ENCODE measurements at regions not wholly inside any gene's neighbourhood (a gene's known extent, or its start where the extent isn't known, plus 50 kb on each side); places are given as distances from the start of the nearest gene placed in this dataset.
"Not testable (repeated sequence)": the region's sequence is repeated elsewhere in the genome, so short reads cannot be mapped to it uniquely, and the experiment has no call there.

DNA sequence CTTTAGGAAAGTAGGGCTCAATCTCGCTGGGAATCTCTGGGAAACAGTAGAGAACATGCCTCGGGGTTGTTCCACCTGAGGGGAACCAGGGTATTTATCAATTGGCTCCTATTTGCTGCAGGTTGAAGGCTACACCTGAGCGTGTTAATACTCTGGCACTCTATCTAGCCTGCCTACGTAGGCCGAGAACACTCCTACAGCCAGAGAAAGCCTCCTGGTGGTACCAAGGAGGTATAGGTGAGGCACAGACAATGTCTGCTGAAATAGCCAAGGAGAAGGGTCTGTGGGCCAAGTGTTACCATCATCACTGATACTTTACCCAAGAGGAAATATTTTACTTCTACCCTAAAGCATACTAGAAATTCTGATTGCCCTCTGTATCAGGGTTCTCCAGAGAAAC is 341.0 kb upstream of the UBE2E2 start:
- Histone ChIP-seq H3K9me3 (ENCODE audit: control insufficient read depth in 1 of 2, insufficient read depth in 1 of 2, low read length in 2 of 2) (peaks cover 0 to 5% of the 10 kb centered on the region in 2 experiments), H3K27ac (ENCODE audit: low read depth in 1 of 2, low read length in 2 of 2) (no peak overlapping the region), H3K36me3 (ENCODE audit: insufficient read depth, low read length) (no peaks in the 10 kb centered on the region), H3K4me1 (ENCODE audit: insufficient read depth, low read length) (no peaks in the 10 kb centered on the region), H3K4me3 (ENCODE audit: low read length) (no peak overlapping the region), H3K27me3 (ENCODE audit: control insufficient read depth in 1 of 2, insufficient read depth in 2 of 2, low read length in 2 of 2) (no peaks in the 10 kb centered on the region)
- Mint-ChIP-seq H3K36me3 (ENCODE audit: low read depth) (no peaks in the 10 kb centered on the region), H3K4me1 (ENCODE audit: low read depth) (no peaks in the 10 kb centered on the region), H3K27ac (no peak overlapping the region), H3K27me3 (no peaks in the 10 kb centered on the region), H3K4me3 (no peak overlapping the region), H3K9me3 (no peaks in the 10 kb centered on the region)
- ChIA-PET POLR2A (no interaction called here), CTCF (no interaction called here)
- TF ChIP-seq, protein P1, sequence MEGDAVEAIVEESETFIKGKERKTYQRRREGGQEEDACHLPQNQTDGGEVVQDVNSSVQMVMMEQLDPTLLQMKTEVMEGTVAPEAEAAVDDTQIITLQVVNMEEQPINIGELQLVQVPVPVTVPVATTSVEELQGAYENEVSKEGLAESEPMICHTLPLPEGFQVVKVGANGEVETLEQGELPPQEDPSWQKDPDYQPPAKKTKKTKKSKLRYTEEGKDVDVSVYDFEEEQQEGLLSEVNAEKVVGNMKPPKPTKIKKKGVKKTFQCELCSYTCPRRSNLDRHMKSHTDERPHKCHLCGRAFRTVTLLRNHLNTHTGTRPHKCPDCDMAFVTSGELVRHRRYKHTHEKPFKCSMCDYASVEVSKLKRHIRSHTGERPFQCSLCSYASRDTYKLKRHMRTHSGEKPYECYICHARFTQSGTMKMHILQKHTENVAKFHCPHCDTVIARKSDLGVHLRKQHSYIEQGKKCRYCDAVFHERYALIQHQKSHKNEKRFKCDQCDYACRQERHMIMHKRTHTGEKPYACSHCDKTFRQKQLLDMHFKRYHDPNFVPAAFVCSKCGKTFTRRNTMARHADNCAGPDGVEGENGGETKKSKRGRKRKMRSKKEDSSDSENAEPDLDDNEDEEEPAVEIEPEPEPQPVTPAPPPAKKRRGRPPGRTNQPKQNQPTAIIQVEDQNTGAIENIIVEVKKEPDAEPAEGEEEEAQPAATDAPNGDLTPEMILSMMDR (IDR thresholded peaks at IDR 0.05): no peak
- DNase-seq (no peak), ATAC-seq (ENCODE audit: poor library complexity) (no peak)
- intact Hi-C loops (cut with DNase I, micrococcal nuclease): no loop called here

DNA sequence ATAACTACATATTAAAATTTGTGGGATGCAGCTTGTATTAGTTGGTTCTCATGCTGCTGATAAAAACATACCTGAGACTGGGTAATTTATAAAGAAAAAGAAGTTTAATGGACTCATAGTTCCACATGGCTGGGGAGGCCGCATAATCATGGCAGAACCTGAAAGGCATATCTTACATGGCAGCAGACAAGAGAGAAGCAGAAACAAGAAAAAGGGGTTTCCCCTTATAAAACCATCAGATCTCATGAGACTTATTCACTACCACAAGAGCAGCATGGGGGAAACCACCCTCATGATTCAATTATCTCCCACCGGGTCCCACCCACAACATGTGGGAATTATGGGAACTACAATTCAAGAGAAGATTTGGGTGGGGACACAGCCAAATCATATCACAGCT is 320.3 kb upstream of the UBE2E2 start:
- H3K4me1 Mint-ChIP-seq (ENCODE audit: low read depth); H3K27me3 Mint-ChIP-seq; H3K4me3 Mint-ChIP-seq; H3K27me3 ChIP-seq (ENCODE audit: control insufficient read depth in 1 of 2, insufficient read depth in 2 of 2, low read length in 2 of 2); H3K27ac ChIP-seq (ENCODE audit: low read depth in 1 of 2, low read length in 2 of 2); H3K27ac Mint-ChIP-seq; H3K36me3 ChIP-seq (ENCODE audit: insufficient read depth, low read length); H3K36me3 Mint-ChIP-seq (ENCODE audit: low read depth); H3K9me3 Mint-ChIP-seq; DNase-seq; CTCF ChIA-PET; intact Hi-C loops (cut with DNase I, micrococcal nuclease); ATAC-seq (ENCODE audit: poor library complexity); H3K4me3 ChIP-seq (ENCODE audit: low read length); H3K9me3 ChIP-seq (ENCODE audit: control insufficient read depth in 1 of 2, insufficient read depth in 1 of 2, low read length in 2 of 2); H3K4me1 ChIP-seq (ENCODE audit: insufficient read depth, low read length): not testable (repeated sequence)
- POLR2A ChIA-PET: interaction anchor here (0.6 kb wide), 1 partner anchor 637 kb away, joined by 4 read pairs; no protein-coding TSS in a partner anchor

DNA sequence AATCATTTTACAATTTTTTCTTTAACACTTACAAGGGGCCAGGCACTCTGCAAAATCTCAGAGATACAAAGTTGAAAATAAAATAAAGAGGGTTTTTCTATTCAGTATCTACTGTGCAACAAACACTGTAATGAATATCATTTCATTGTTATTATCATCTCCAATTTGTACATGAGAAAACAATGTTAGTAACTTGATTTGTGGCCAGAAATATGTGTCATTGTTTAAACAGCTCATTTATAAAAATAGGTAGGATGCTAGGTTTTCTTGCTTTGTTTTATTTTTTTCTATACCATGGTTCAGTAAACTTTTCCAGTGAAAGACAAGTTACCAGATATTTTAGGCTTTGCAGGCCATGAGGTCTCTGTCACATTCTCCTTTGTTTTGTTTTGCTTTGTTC is 318.1 kb upstream of the UBE2E2 start:
- ChIA-PET CTCF (no interaction called here), POLR2A (no interaction called here)
- H3K27me3 ChIP-seq (ENCODE audit: control insufficient read depth in 1 of 2, insufficient read depth in 2 of 2, low read length in 2 of 2): no peaks in the 10 kb centered on the region
- intact Hi-C loops (cut with DNase I, micrococcal nuclease): no loop called here
- TF ChIP-seq, protein P1 (IDR thresholded peaks at IDR 0.05): no peak
- no peak overlapping the region for H3K4me3 ChIP-seq (ENCODE audit: low read length)
- DNase-seq: no peak
- Mint-ChIP-seq H3K27me3 (no peaks in the 10 kb centered on the region), H3K4me3 (no peak overlapping the region), H3K9me3 (no peaks in the 10 kb centered on the region), H3K36me3 (ENCODE audit: low read depth) (no peaks in the 10 kb centered on the region), H3K27ac (no peak overlapping the region), H3K4me1 (ENCODE audit: low read depth) (no peaks in the 10 kb centered on the region)
- no peak overlapping the region for H3K27ac ChIP-seq (ENCODE audit: low read depth in 1 of 2, low read length in 2 of 2)
- no peaks in the 10 kb centered on the region for H3K36me3 ChIP-seq (ENCODE audit: insufficient read depth, low read length)
- H3K4me1 ChIP-seq (ENCODE audit: insufficient read depth, low read length): no peaks in the 10 kb centered on the region
- ATAC-seq (ENCODE audit: poor library complexity): no peak
- H3K9me3 ChIP-seq (ENCODE audit: control insufficient read depth in 1 of 2, insufficient read depth in 1 of 2, low read length in 2 of 2): no peaks in the 10 kb centered on the region

DNA sequence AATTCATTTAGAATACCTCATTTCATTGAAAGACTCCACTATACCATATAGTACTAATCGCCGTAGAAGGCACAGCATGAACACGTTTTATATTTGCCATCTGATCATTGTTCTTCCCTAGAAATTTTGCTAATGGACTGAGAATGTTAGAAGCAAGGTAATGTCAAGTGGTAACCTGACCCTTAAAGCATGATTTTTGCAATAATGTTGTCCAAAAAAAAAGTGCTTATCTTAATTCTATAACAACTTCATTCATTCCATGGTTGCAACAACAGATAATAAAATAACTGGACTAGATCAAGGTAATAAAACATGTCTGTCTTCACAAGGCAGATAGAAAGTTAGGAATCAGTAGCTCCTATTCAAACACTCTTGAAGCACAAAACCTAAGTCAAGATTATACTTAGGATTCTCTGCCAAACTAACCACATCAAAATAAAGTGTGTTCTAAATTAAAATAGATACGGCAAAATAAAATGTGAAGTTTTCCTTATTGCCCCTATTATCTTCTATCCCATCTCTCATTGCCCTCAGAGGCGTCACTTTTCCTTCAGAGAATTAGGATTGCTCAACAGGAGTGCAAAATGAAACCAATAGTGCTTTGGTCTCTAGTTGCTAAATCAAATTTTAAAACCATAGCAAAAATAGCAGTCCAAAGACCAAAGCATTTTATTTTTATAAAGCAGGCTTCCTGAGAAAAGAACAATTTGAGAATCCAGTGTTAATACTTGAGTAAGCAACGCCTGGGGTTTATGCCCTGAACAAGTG is 317.4 kb upstream of the UBE2E2 start:
- TF ChIP-seq, protein P1 (IDR thresholded peaks at IDR 0.05): no peak
- Mint-ChIP-seq H3K9me3 (no peaks in the 10 kb centered on the region), H3K4me1 (ENCODE audit: low read depth) (no peaks in the 10 kb centered on the region), H3K27me3 (no peaks in the 10 kb centered on the region), H3K27ac (no peak overlapping the region), H3K36me3 (ENCODE audit: low read depth) (no peaks in the 10 kb centered on the region), H3K4me3 (no peak overlapping the region)
- Histone ChIP-seq H3K4me1 (ENCODE audit: insufficient read depth, low read length) (no peaks in the 10 kb centered on the region), H3K27ac (ENCODE audit: low read depth in 1 of 2, low read length in 2 of 2) (no peak overlapping the region), H3K27me3 (ENCODE audit: control insufficient read depth in 1 of 2, insufficient read depth in 2 of 2, low read length in 2 of 2) (no peaks in the 10 kb centered on the region), H3K36me3 (ENCODE audit: insufficient read depth, low read length) (no peaks in the 10 kb centered on the region), H3K9me3 (ENCODE audit: control insufficient read depth in 1 of 2, insufficient read depth in 1 of 2, low read length in 2 of 2) (no peaks in the 10 kb centered on the region), H3K4me3 (ENCODE audit: low read length) (no peak overlapping the region)
- intact Hi-C loops (cut with DNase I, micrococcal nuclease): no loop called here
- POLR2A ChIA-PET: no interaction called here
- ATAC-seq (ENCODE audit: poor library complexity) (no peak), DNase-seq (no peak)
- CTCF ChIA-PET: no interaction called here

All from CD4-positive, alpha-beta T cell (primary cell).